ENCODE measurements at regions not wholly inside any gene's neighbourhood (a gene's known extent, or its start where the extent isn't known, plus 50 kb on each side); places are given as distances from the start of the nearest gene placed in this dataset.

GRCh38 chr14:39946807-39947206 lies 514.6 kb upstream of the FBXO33 start (continued):
- TF ChIP-seq HIC2 (CRISPR knock-in tag; IDR thresholded peaks at IDR 0.05; ENCODE audit: low read depth) (no peak), ZNF121 (CRISPR knock-in tag; IDR thresholded peaks at IDR 0.05) (no peak), CBX5 (CRISPR knock-in tag; IDR thresholded peaks at IDR 0.05; ENCODE audit: borderline replicate concordance) (no peak), RBFOX2 (IDR thresholded peaks at IDR 0.05; ENCODE audit: low read depth, low read length) (no peak), MTF1 (CRISPR knock-in tag; IDR thresholded peaks at IDR 0.05) (no peak), KLF11 (CRISPR knock-in tag; IDR thresholded peaks at IDR 0.05) (no peak), POLR2A (IDR thresholded peaks at IDR 0.05; ENCODE audit: insufficient read depth in 1 of 2, low read depth in 2 of 2, low read length in 2 of 2) (no peak)

- no peaks in the 10 kb centered on the region for H3K4me1 ChIP-seq (ENCODE audit: insufficient read depth, low read length)
- FAIRE-seq (no peak), DNase-seq (ENCODE audit: low spot score) (no peak), ATAC-seq (peak; percentile 31; the same call in 1 of the 3 replicates)
- intact Hi-C loops (cut with micrococcal nuclease; ENCODE audit: unreplicated experiment) (no loop called here), in situ Hi-C loops (cut with HindIII; ENCODE audit: extremely low pct_ligation_motif_present, low pct_unique_long_range_greater_than_20kb) (no loop called here)
- H3K27ac ChIP-seq (ENCODE audit: extremely low read length, insufficient read depth, low read length) = no peak overlapping the region
- no peak overlapping the region for H3K4me2 ChIP-seq (ENCODE audit: low read depth, low read length)
- no peaks in the 10 kb centered on the region for H4K20me1 ChIP-seq (ENCODE audit: insufficient read depth, low read length)
- no peak overlapping the region for H2AFZ ChIP-seq (ENCODE audit: low read length)
- no peaks in the 10 kb centered on the region for H3K27me3 ChIP-seq (ENCODE audit: control insufficient read depth in 1 of 2, insufficient read depth in 2 of 2, low read length in 2 of 2)
- no peaks in the 10 kb centered on the region for H3K36me3 ChIP-seq (replicated peaks in 1 of 2; ENCODE audit: control insufficient read depth in 1 of 2, insufficient read depth in 2 of 2, low read length in 2 of 2)
- ChIA-PET POLR2A (no interaction called here), CTCF (ENCODE audit: low intra/inter-chr PET ratio, low total read pairs) (no interaction called here)
- H3K4me3 ChIP-seq (replicated peaks in 1 of 3; ENCODE audit: insufficient read depth in 1 of 3, low read depth in 2 of 3, low read length in 3 of 3) = no peak overlapping the region
- H3K9me3 ChIP-seq (ENCODE audit: low read length) = peaks cover 3% of the 10 kb centered on the region
- H3K9ac ChIP-seq (ENCODE audit: insufficient read depth, low read depth, low read length) = no peak overlapping the region
- H3K79me2 ChIP-seq (ENCODE audit: insufficient read depth, low read length) = no peaks in the 10 kb centered on the region
- no TSS peak for BruUV-seq (replicated peaks)
- TF ChIP-seq DMAP1 (CRISPR knock-in tag; IDR thresholded peaks at IDR 0.05) = no peak
- no peak for TF ChIP-seq ZNF142 (CRISPR knock-in tag; IDR thresholded peaks at IDR 0.05)
- no peak for TF ChIP-seq ZNF547 (CRISPR knock-in tag; IDR thresholded peaks at IDR 0.05)
- TF ChIP-seq SKI (IDR thresholded peaks at IDR 0.05; ENCODE audit: partially characterized antibody) = no peak
- no peak for TF ChIP-seq ZEB1 (IDR thresholded peaks at IDR 0.05; ENCODE audit: insufficient replicate concordance, low read depth)
- no peak for TF ChIP-seq SOX6 (IDR thresholded peaks at IDR 0.05)
- no peak for TF ChIP-seq SOX6 (CRISPR knock-in tag; IDR thresholded peaks at IDR 0.05)
- no peak for TF ChIP-seq ZFY (CRISPR knock-in tag; IDR thresholded peaks at IDR 0.05)
- no peak for TF ChIP-seq JARID2 (CRISPR knock-in tag; IDR thresholded peaks at IDR 0.05; ENCODE audit: insufficient replicate concordance)
- TF ChIP-seq TAF1 (CRISPR knock-in tag; IDR thresholded peaks at IDR 0.05) = no peak
- no peak for TF ChIP-seq ZNF33B (CRISPR knock-in tag; IDR thresholded peaks at IDR 0.05)
- TF ChIP-seq ZFYVE20 (CRISPR knock-in tag; IDR thresholded peaks at IDR 0.05; ENCODE audit: borderline replicate concordance, low read depth) = no peak
Measured at GRCh38 chr14:39939023-39939422, 506.8 kb upstream of the FBXO33 start.

All from HepG2 (cell line).